Neuronal stem cell (in vitro differentiated cells): ENCODE measurements at regions not wholly inside any gene's neighbourhood (a gene's known extent, or its start where the extent isn't known, plus 50 kb on each side); places are given as distances from the start of the nearest gene placed in this dataset.
"Not testable (repeated sequence)": the region's sequence is repeated elsewhere in the genome, so short reads cannot be mapped to it uniquely, and the experiment has no call there.

Experiments used
- DNase-seq: peaks from one replicate; pipeline ENCODE4 v3.0.0-alpha.2; 2013; ENCODE audit warnings: low spot score
- H2AFZ ChIP-seq: one replicate; pipeline ENCODE4 v1.6.1; 2013; ENCODE audit warnings: mild to moderate bottlenecking, low read length, inconsistent platforms
- H2AK5ac ChIP-seq: 2 replicates; pipeline ENCODE4 v1.6.1; 2013; ENCODE audit warnings: low read depth, mild to moderate bottlenecking, inconsistent platforms, low read length, moderate library complexity, mixed read lengths
- H2BK120ac ChIP-seq: 2 replicates; pipeline ENCODE4 v1.6.1; 2013; ENCODE audit warnings: low read depth, mild to moderate bottlenecking, inconsistent platforms, low read length, moderate library complexity, mixed read lengths
- H2BK12ac ChIP-seq: one replicate; pipeline ENCODE4 v1.6.1; 2013; ENCODE audit warnings: low read length, inconsistent platforms
- H2BK15ac ChIP-seq: 2 replicates; pipeline ENCODE4 v1.6.1; 2013; ENCODE audit warnings: mild to moderate bottlenecking, low read length, inconsistent platforms, mixed read lengths
- H2BK5ac ChIP-seq: one replicate; pipeline ENCODE4 v1.6.1; 2013; ENCODE audit warnings: inconsistent platforms, mild to moderate bottlenecking, low read length, moderate library complexity
- H3K14ac ChIP-seq: one replicate; pipeline ENCODE4 v1.6.1; 2013; ENCODE audit warnings: low read length, inconsistent platforms
- H3K18ac ChIP-seq: 2 replicates; pipeline ENCODE4 v1.6.1; 2013; ENCODE audit warnings: low read length, inconsistent platforms
- H3K23ac ChIP-seq: 2 replicates; pipeline ENCODE4 v1.6.1; 2013; ENCODE audit warnings: low read depth, mild to moderate bottlenecking, mixed read lengths, low read length, inconsistent platforms; ENCODE audit not compliant: poor library complexity
- H3K27ac ChIP-seq: replicated peaks from 3 replicates; pipeline ENCODE4 v1.5.1; 2013; ENCODE audit warnings: low read length, inconsistent platforms
- H3K27me3 ChIP-seq, 3 experiments: 2 replicates each; pipeline ENCODE4 v1.6.1; 2013; ENCODE audit warnings: low read length in 3 of 3, mild to moderate bottlenecking in 2 of 3, inconsistent platforms in 1 of 3, low read depth in 1 of 3, mixed read lengths in 1 of 3, moderate library complexity in 1 of 3; ENCODE audit not compliant: control insufficient read depth in 3 of 3, insufficient read depth in 3 of 3
- H3K36me3 ChIP-seq, 2 donors: replicated peaks in 1 of 2; 2 replicates each; pipeline ENCODE4 v1.6.1; 2013; ENCODE audit warnings: low read length in 2 of 2; ENCODE audit not compliant: control insufficient read depth in 2 of 2, insufficient read depth in 2 of 2
- H3K4ac ChIP-seq: 2 replicates; pipeline ENCODE4 v1.6.1; 2013; ENCODE audit warnings: inconsistent platforms, mild to moderate bottlenecking, low read length, moderate library complexity
- H3K4me1 ChIP-seq, 2 donors: 1 replicate in 1 of 2; 2 replicates in 1 of 2; pipeline ENCODE4 v1.6.1; 2013; ENCODE audit warnings: low read length in 2 of 2, low read depth in 1 of 2; ENCODE audit not compliant: control insufficient read depth in 2 of 2, insufficient read depth in 1 of 2
- H3K4me2 ChIP-seq: one replicate; pipeline ENCODE4 v1.6.1; 2013; ENCODE audit warnings: mild to moderate bottlenecking, low read length, inconsistent platforms; ENCODE audit not compliant: insufficient read depth, poor library complexity, severe bottlenecking
- H3K4me3 ChIP-seq, 2 donors: 2 replicates each; pipeline ENCODE4 v1.5.1; 2013; ENCODE audit warnings: low read length in 2 of 2, mild to moderate bottlenecking in 2 of 2, inconsistent platforms in 1 of 2, moderate library complexity in 1 of 2
- H3K79me1 ChIP-seq: one replicate; pipeline ENCODE4 v1.6.1; 2013; ENCODE audit warnings: low read depth, mild to moderate bottlenecking, inconsistent platforms, low read length, moderate library complexity
- H3K9ac ChIP-seq: one replicate; pipeline ENCODE4 v1.6.1; 2013; ENCODE audit warnings: mild to moderate bottlenecking, low read depth, low read length, inconsistent platforms; ENCODE audit not compliant: poor library complexity
- H3K9me3 ChIP-seq, 2 donors: replicated peaks in 1 of 2; 2 replicates each; pipeline versions ENCODE3 to v1.6.1; 2013; ENCODE audit warnings: low read length in 2 of 2, mild to moderate bottlenecking in 2 of 2, inconsistent platforms in 1 of 2, low read depth in 1 of 2, mixed read lengths in 1 of 2, moderate library complexity in 1 of 2; ENCODE audit not compliant: control insufficient read depth in 2 of 2, insufficient read depth in 1 of 2
- H4K8ac ChIP-seq: one replicate; pipeline ENCODE4 v1.6.1; 2013; ENCODE audit warnings: low read depth, mild to moderate bottlenecking, inconsistent platforms, low read length, moderate library complexity
- H4K91ac ChIP-seq: one replicate; pipeline ENCODE4 v1.6.1; 2013; ENCODE audit warnings: low read length, low read depth, mild to moderate bottlenecking, inconsistent platforms; ENCODE audit not compliant: poor library complexity
- WGBS, 2 donors: extraction: QIAGEN DNeasy Blood & Tissue Kit; methylation state at CpG; one replicate each; pipeline ENCODE4 v1.1.7; 2013; ENCODE audit warnings: missing lambda C conversion rate in 2 of 2, mixed read lengths in 1 of 2; ENCODE audit not compliant: insufficient read length in 2 of 2, insufficient replicate concordance in 1 of 2; ENCODE audit errors: extremely low coverage in 2 of 2; 5-methylcytosine and 5-hydroxymethylcytosine counted together

DNA sequence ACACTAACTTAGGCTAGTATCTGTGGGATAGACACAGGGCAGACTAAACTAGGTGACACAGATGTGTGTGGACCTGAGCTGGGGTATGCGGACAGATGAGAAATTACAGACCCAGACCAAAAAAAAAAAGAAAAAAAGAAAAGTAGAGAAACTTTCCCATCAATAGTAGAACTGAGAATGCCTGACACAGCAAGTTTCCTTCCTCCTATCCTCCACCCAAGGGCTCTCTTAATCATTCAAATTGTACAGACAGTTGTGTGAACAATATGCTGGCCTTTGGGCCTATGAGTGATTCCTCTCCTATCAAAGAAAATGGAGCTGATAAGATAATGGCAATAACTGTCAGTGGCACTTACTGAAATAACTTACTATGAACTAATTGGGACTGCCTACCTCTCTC, 226.7 kb upstream of the PRDM1 start:
- Histone ChIP-seq H2AFZ (no peak overlapping the region), H3K4ac (no peak overlapping the region), H3K79me1 (no peaks in the 10 kb centered on the region), H3K36me3 (no peaks in the 10 kb centered on the region), H3K9ac (no peak overlapping the region), H3K27me3 (no peaks in the 10 kb centered on the region), H2BK12ac (no peak overlapping the region), H4K91ac (no peak overlapping the region), H3K14ac (no peak overlapping the region), H3K18ac (no peak overlapping the region), H2BK120ac (no peak overlapping the region), H2AK5ac (no peak overlapping the region), H3K23ac (no peak overlapping the region), H2BK5ac (no peak overlapping the region), H3K27ac (no peak overlapping the region), H3K9me3 (peaks cover 0 to 3% of the 10 kb centered on the region in 2 donors), H3K4me3 (no peak overlapping the region), H4K8ac (no peak overlapping the region), H3K4me2 (no peak overlapping the region), H2BK15ac (no peak overlapping the region), H3K4me1 (no peaks in the 10 kb centered on the region)
- no peak for DNase-seq
- no CpG with 5 or more reads among the region's 1 CpG for WGBS, 2 donors

DNA sequence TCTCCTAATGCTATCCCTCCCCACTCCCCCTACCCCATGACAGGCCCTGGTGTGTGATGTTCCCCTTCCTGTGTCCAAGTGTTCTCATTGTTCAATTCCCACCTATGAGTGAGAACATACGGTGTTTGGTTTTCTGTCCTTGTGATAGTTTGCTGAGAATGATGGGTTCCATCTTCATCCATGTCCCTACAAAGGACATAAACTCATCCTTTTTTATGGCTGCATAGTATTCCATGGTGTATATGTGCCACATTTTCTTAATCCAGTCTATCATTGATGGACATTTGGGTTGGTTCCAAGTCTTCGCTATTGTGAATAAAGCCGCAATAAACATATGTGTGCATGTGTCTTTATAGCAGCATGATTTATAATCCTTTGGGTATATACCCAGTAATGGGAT, 227.5 kb upstream of the PRDM1 start:
- WGBS, 2 donors = no CpG with 5 or more reads among the region's 3 CpGs
- H3K27ac ChIP-seq, H3K9me3 ChIP-seq, H2BK12ac ChIP-seq, DNase-seq, H3K9ac ChIP-seq, H2AFZ ChIP-seq, H2BK15ac ChIP-seq, H3K23ac ChIP-seq, H3K14ac ChIP-seq, H3K36me3 ChIP-seq, H3K4me1 ChIP-seq, H3K79me1 ChIP-seq, H3K18ac ChIP-seq, H3K4ac ChIP-seq, H2BK120ac ChIP-seq, H3K27me3 ChIP-seq, H2AK5ac ChIP-seq, H2BK5ac ChIP-seq, H3K4me3 ChIP-seq, H4K8ac ChIP-seq, H3K4me2 ChIP-seq, H4K91ac ChIP-seq: not testable (repeated sequence)

DNA sequence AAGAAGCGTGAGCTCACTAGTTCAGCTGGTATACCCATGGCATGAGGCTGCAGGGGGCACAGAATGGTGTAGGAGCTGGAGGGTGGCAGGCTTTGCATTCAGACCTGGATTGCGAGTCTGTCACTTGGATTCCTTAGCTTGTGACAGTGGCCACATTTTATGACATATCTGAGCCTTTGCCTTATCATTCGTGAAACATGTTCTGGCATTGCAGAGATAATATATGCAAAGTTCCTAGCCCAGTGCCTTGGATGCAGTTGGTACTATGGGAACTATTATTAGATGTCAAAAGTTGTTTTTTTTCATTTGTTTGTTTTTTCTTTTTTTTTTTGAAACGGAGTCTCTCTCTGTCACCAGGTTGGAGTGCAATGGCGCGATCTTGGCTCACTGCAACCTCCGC, 230.7 kb upstream of the PRDM1 start:
- no peak overlapping the region for H3K4me3 ChIP-seq
- H3K4ac ChIP-seq = no peak overlapping the region
- H3K4me2 ChIP-seq = no peak overlapping the region
- no peak overlapping the region for H4K8ac ChIP-seq
- no peak overlapping the region for H2BK5ac ChIP-seq
- H3K9me3 ChIP-seq = peaks cover 0 to 3% of the 10 kb centered on the region in 2 donors
- H3K9ac ChIP-seq = no peak overlapping the region
- no peak overlapping the region for H2AK5ac ChIP-seq
- H3K27ac ChIP-seq = no peak overlapping the region
- H3K23ac ChIP-seq = no peak overlapping the region
- no peaks in the 10 kb centered on the region for H3K36me3 ChIP-seq
- no peak overlapping the region for H4K91ac ChIP-seq
- H3K4me1 ChIP-seq = peaks cover 2 to 9% of the 10 kb centered on the region in 2 donors
- H2BK120ac ChIP-seq = no peak overlapping the region
- no CpG with 5 or more reads among the region's 7 CpGs for WGBS, 2 donors
- no peak overlapping the region for H2AFZ ChIP-seq
- no peak overlapping the region for H3K18ac ChIP-seq
- H3K79me1 ChIP-seq = no peaks in the 10 kb centered on the region
- no peaks in the 10 kb centered on the region for H3K27me3 ChIP-seq
- H3K14ac ChIP-seq = no peak overlapping the region
- H2BK15ac ChIP-seq = no peak overlapping the region
- H2BK12ac ChIP-seq = no peak overlapping the region
- DNase-seq = no peak

DNA sequence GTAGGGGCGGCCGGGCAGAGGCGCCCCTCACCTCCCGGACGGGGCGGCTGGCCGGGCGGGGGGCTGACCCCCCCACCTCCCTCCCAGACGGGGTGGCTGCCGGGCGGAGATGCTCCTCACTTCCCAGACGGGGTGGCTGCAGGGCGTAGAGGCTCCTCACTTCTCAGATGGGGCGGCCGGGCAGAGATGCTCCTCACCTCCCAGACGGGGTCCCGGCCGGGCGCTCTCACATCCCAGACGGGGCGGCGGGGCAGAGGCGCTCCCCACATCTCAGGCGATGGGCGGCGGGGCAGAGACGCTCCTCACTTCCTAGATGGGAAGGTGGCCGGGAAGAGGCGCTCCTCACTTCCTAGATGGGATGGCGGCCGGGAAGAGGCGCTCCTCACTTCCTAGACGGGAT, 232.2 kb upstream of the PRDM1 start:
- H3K27me3 ChIP-seq, H2AK5ac ChIP-seq, H3K4me2 ChIP-seq, H3K9me3 ChIP-seq, H2BK5ac ChIP-seq, H4K8ac ChIP-seq, H2BK12ac ChIP-seq, H3K14ac ChIP-seq, H3K27ac ChIP-seq, H3K4ac ChIP-seq, H3K79me1 ChIP-seq, H4K91ac ChIP-seq, H2BK15ac ChIP-seq, DNase-seq, H2AFZ ChIP-seq, H3K36me3 ChIP-seq, H3K23ac ChIP-seq, H3K9ac ChIP-seq, H2BK120ac ChIP-seq, H3K18ac ChIP-seq, H3K4me3 ChIP-seq: not testable (repeated sequence)
- WGBS, 2 donors = no CpG with 5 or more reads among the region's 33 CpGs
- peaks cover 2 to 17% of the 10 kb centered on the region in 2 donors for H3K4me1 ChIP-seq
